ENCODE measurements at regions not wholly inside any gene's neighbourhood (a gene's known extent, or its start where the extent isn't known, plus 50 kb on each side); places are given as distances from the start of the nearest gene placed in this dataset.

GRCh38 chr15:46232471-46232870 lies 597.6 kb downstream of the SQOR start:
- no peak for TF ChIP-seq CTCF (conservative IDR thresholded peaks at IDR 0.05; ENCODE audit: low read length)
- TF ChIP-seq EZH2phosphoT487 (IDR thresholded peaks at IDR 0.05; ENCODE audit: borderline replicate concordance, low read depth, low read length), result no peak
- no peak overlapping the region for H3K4me3 ChIP-seq (ENCODE audit: low read depth, low read length, poor library complexity, severe bottlenecking)
- no peaks in the 10 kb centered on the region for H3K9me3 ChIP-seq (ENCODE audit: low read length)
- H2AFZ ChIP-seq (ENCODE audit: low read length), result no peak overlapping the region
- ChIA-PET CTCF (ENCODE audit: unreplicated experiment) (no interaction called here), POLR2A (no interaction called here)
- H3K79me2 ChIP-seq (ENCODE audit: insufficient read depth, low read depth, low read length), result no peaks in the 10 kb centered on the region
- H3K9me2 ChIP-seq (ENCODE audit: insufficient read depth, low read length), result no peaks in the 10 kb centered on the region
- no peaks in the 10 kb centered on the region for H3K4me1 ChIP-seq (ENCODE audit: insufficient read depth, low read length, poor library complexity, severe bottlenecking)
- no peaks in the 10 kb centered on the region for H3K36me3 ChIP-seq (ENCODE audit: insufficient read depth, low read length)
- DNase-seq (ENCODE audit: low spot score), result no peak
- H3K4me2 ChIP-seq (ENCODE audit: low read length), result no peak overlapping the region
- no TSS peak for BruUV-seq (replicated peaks)
- H4K20me1 ChIP-seq (ENCODE audit: insufficient read depth, low read length), result no peaks in the 10 kb centered on the region
- intact Hi-C loops (cut with micrococcal nuclease; ENCODE audit: unreplicated experiment), result no loop called here
- no peak overlapping the region for H3K27ac ChIP-seq (ENCODE audit: low read depth, low read length, poor library complexity, severe bottlenecking)

- no TSS peak for BruUV-seq (replicated peaks)
- CTCF ChIA-PET (ENCODE audit: unreplicated experiment), result no interaction called here
- Histone ChIP-seq H3K9me3 (ENCODE audit: low read length) (no peaks in the 10 kb centered on the region), H3K79me2 (ENCODE audit: insufficient read depth, low read depth, low read length) (no peaks in the 10 kb centered on the region), H3K36me3 (ENCODE audit: insufficient read depth, low read length) (no peaks in the 10 kb centered on the region), H3K27ac (ENCODE audit: low read depth, low read length, poor library complexity, severe bottlenecking) (no peak overlapping the region), H3K4me1 (ENCODE audit: insufficient read depth, low read length, poor library complexity, severe bottlenecking) (no peaks in the 10 kb centered on the region), H2AFZ (ENCODE audit: low read length) (no peak overlapping the region), H3K9me2 (ENCODE audit: insufficient read depth, low read length) (no peaks in the 10 kb centered on the region), H4K20me1 (ENCODE audit: insufficient read depth, low read length) (no peaks in the 10 kb centered on the region), H3K4me2 (ENCODE audit: low read length) (no peak overlapping the region), H3K4me3 (ENCODE audit: low read depth, low read length, poor library complexity, severe bottlenecking) (no peak overlapping the region)
- intact Hi-C loops (cut with micrococcal nuclease; ENCODE audit: unreplicated experiment), result no loop called here
- TF ChIP-seq EZH2phosphoT487 (IDR thresholded peaks at IDR 0.05; ENCODE audit: borderline replicate concordance, low read depth, low read length) (no peak), CTCF (conservative IDR thresholded peaks at IDR 0.05; ENCODE audit: low read length) (no peak)
- no peak for DNase-seq (ENCODE audit: low spot score)
- POLR2A ChIA-PET, result no interaction called here
These were observed 608.1 kb downstream of the SQOR start for GRCh38 chr15:46242935-46243334.

- Histone ChIP-seq H3K9me3 (ENCODE audit: low read length) (no peaks in the 10 kb centered on the region), H3K27ac (ENCODE audit: low read depth, low read length, poor library complexity, severe bottlenecking) (no peak overlapping the region), H3K4me2 (ENCODE audit: low read length) (no peak overlapping the region), H3K4me3 (ENCODE audit: low read depth, low read length, poor library complexity, severe bottlenecking) (no peak overlapping the region), H2AFZ (ENCODE audit: low read length) (no peak overlapping the region), H3K4me1 (ENCODE audit: insufficient read depth, low read length, poor library complexity, severe bottlenecking) (no peaks in the 10 kb centered on the region), H3K79me2 (ENCODE audit: insufficient read depth, low read depth, low read length) (no peaks in the 10 kb centered on the region), H3K36me3 (ENCODE audit: insufficient read depth, low read length) (no peaks in the 10 kb centered on the region), H3K9me2 (ENCODE audit: insufficient read depth, low read length) (no peaks in the 10 kb centered on the region), H4K20me1 (ENCODE audit: insufficient read depth, low read length) (no peaks in the 10 kb centered on the region)
- ChIA-PET CTCF (ENCODE audit: unreplicated experiment) (no interaction called here), POLR2A (no interaction called here)
- intact Hi-C loops (cut with micrococcal nuclease; ENCODE audit: unreplicated experiment), result no loop called here
- DNase-seq (ENCODE audit: low spot score), result no peak
- no peak for TF ChIP-seq EZH2phosphoT487 (IDR thresholded peaks at IDR 0.05; ENCODE audit: borderline replicate concordance, low read depth, low read length)
- TF ChIP-seq CTCF (conservative IDR thresholded peaks at IDR 0.05; ENCODE audit: low read length), result no peak
- BruUV-seq (replicated peaks), result no TSS peak
These were observed 617.1 kb downstream of the SQOR start for GRCh38 chr15:46251903-46252302.

Measured in OCI-LY7 (cell line).